Fibroblast of lung (primary cell): ENCODE measurements at regions not wholly inside any gene's neighbourhood (a gene's known extent, or its start where the extent isn't known, plus 50 kb on each side); places are given as distances from the start of the nearest gene placed in this dataset.
"Not testable (repeated sequence)": the region's sequence is repeated elsewhere in the genome, so short reads cannot be mapped to it uniquely, and the experiment has no call there.

ENCODE experiments used
- DNase-seq, 2 donors: peaks; one replicate each; pipeline versions ENCODE4 v3.0.0 to v3.0.0-alpha.2; 2010; ENCODE audit warnings: low read depth in 2 of 2
- H2AFZ ChIP-seq: 2 replicates; pipeline ENCODE4 v1.5.1; 2012; ENCODE audit warnings: low read length, control low read depth, inconsistent platforms
- H3K27ac ChIP-seq: 2 replicates; pipeline ENCODE4 v1.5.1; 2011; ENCODE audit warnings: low read length, control low read depth; ENCODE audit not compliant: insufficient read depth
- H3K27me3 ChIP-seq: 2 replicates; pipeline ENCODE4 v1.5.1; 2011; ENCODE audit warnings: mild to moderate bottlenecking, low read length; ENCODE audit not compliant: control insufficient read depth, insufficient read depth
- H3K36me3 ChIP-seq: 2 replicates; pipeline ENCODE4 v1.5.1; 2011; ENCODE audit warnings: low read length; ENCODE audit not compliant: control insufficient read depth, insufficient read depth
- H3K4me1 ChIP-seq: 2 replicates; pipeline ENCODE4 v1.5.1; 2011; ENCODE audit warnings: low read length; ENCODE audit not compliant: control insufficient read depth, insufficient read depth; ENCODE audit errors: extremely low read depth
- H3K4me2 ChIP-seq: 2 replicates; pipeline ENCODE4 v1.5.1; 2011; ENCODE audit warnings: low read length, control low read depth; ENCODE audit not compliant: insufficient read depth; ENCODE audit errors: extremely low read depth
- H3K4me3 ChIP-seq, 4 experiments: fragments of 200-600 bp in 1 of 4; sonication (generic) in 1 of 4; replicated peaks in 1 of 4; 2 replicates each; pipeline ENCODE4 v1.5.1; 2011 to 2016; ENCODE audit warnings: low read length in 4 of 4, low read depth in 3 of 4, mild to moderate bottlenecking in 3 of 4, control low read depth in 2 of 4, inconsistent platforms in 1 of 4, mixed read lengths in 1 of 4; ENCODE audit not compliant: insufficient read depth in 1 of 4; ENCODE audit errors: control extremely low read depth in 1 of 4
- H3K79me2 ChIP-seq: 2 replicates; pipeline ENCODE4 v1.5.1; 2012; ENCODE audit warnings: mild to moderate bottlenecking, low read length, inconsistent platforms; ENCODE audit not compliant: control insufficient read depth, insufficient read depth
- H3K9ac ChIP-seq: 2 replicates; pipeline ENCODE4 v1.5.1; 2011; ENCODE audit warnings: mild to moderate bottlenecking, low read length, control low read depth; ENCODE audit not compliant: insufficient read depth
- H3K9me3 ChIP-seq: 2 replicates; pipeline ENCODE4 v1.5.1; 2012; ENCODE audit warnings: low read depth, low read length; ENCODE audit not compliant: control insufficient read depth, insufficient read depth
- H4K20me1 ChIP-seq: 2 replicates; pipeline ENCODE4 v1.5.1; 2011; ENCODE audit warnings: low read length; ENCODE audit not compliant: control insufficient read depth, insufficient read depth; ENCODE audit errors: extremely low read depth
- CTCF ChIP-seq, 2 donors: IDR thresholded peaks in 1 of 2; conservative IDR thresholded peaks in 1 of 2; 1 replicate in 1 of 2; 2 replicates in 1 of 2; pipeline ENCODE4 v1.5.1; 2011 to 2012; ENCODE audit warnings: low read length in 2 of 2, control low read depth in 1 of 2, inconsistent platforms in 1 of 2, low read depth in 1 of 2, mild to moderate bottlenecking in 1 of 2
- EZH2 ChIP-seq: IDR thresholded peaks from 2 replicates; pipeline ENCODE4 v1.5.1; 2012; ENCODE audit warnings: low read length, control low read depth, mild to moderate bottlenecking; ENCODE audit errors: missing control alignments

GRCh38 chr1:90349510-90349909 is 354.6 kb downstream of the ZNF326 start:
- Histone ChIP-seq H3K27me3 (no peaks in the 10 kb centered on the region), H3K9me3 (no peaks in the 10 kb centered on the region), H3K4me1 (no peaks in the 10 kb centered on the region), H3K9ac (no peak overlapping the region), H3K4me2 (no peak overlapping the region), H3K79me2 (no peaks in the 10 kb centered on the region), H4K20me1 (no peaks in the 10 kb centered on the region), H2AFZ (no peak overlapping the region), H3K4me3 (no peak overlapping the region), H3K27ac (no peak overlapping the region), H3K36me3 (no peaks in the 10 kb centered on the region)
- TF ChIP-seq EZH2 = no peak
- TF ChIP-seq CTCF (conservative IDR thresholded peaks at IDR 0.05 in 1 of 2, IDR thresholded peaks at IDR 0.05 in 1 of 2; ENCODE audit: low read depth in 1 of 2, low read length in 2 of 2) = no peak
- DNase-seq = no peak

- TF ChIP-seq EZH2 (no peak), CTCF (conservative IDR thresholded peaks at IDR 0.05 in 1 of 2, IDR thresholded peaks at IDR 0.05 in 1 of 2; ENCODE audit: low read depth in 1 of 2, low read length in 2 of 2) (no peak)
- Histone ChIP-seq H3K9me3 (no peaks in the 10 kb centered on the region), H2AFZ (no peak overlapping the region), H3K4me1 (no peaks in the 10 kb centered on the region), H3K36me3 (no peaks in the 10 kb centered on the region), H3K4me2 (no peak overlapping the region), H4K20me1 (no peaks in the 10 kb centered on the region), H3K4me3 (no peak overlapping the region), H3K27me3 (no peaks in the 10 kb centered on the region), H3K27ac (no peak overlapping the region), H3K79me2 (no peaks in the 10 kb centered on the region), H3K9ac (no peak overlapping the region)
- no peak for DNase-seq
These were observed 354.0 kb downstream of the ZNF326 start for GRCh38 chr1:90348934-90349333.

- not testable (repeated sequence) for H3K9ac ChIP-seq, H3K9me3 ChIP-seq, H3K36me3 ChIP-seq, H4K20me1 ChIP-seq, DNase-seq, H3K4me2 ChIP-seq, H3K4me3 ChIP-seq, H3K79me2 ChIP-seq, H3K4me1 ChIP-seq, H3K27me3 ChIP-seq, H2AFZ ChIP-seq, H3K27ac ChIP-seq
These were observed 353.5 kb downstream of the ZNF326 start for GRCh38 chr1:90348459-90348858.

GRCh38 chr1:90347366-90347765 is 352.5 kb downstream of the ZNF326 start:
- Histone ChIP-seq H3K4me3 (no peak overlapping the region), H4K20me1 (no peaks in the 10 kb centered on the region), H3K9ac (no peak overlapping the region), H3K36me3 (no peaks in the 10 kb centered on the region), H3K27me3 (no peaks in the 10 kb centered on the region), H3K4me1 (no peaks in the 10 kb centered on the region), H3K79me2 (no peaks in the 10 kb centered on the region), H3K4me2 (no peak overlapping the region), H3K9me3 (no peaks in the 10 kb centered on the region), H2AFZ (no peak overlapping the region), H3K27ac (no peak overlapping the region)
- no peak for DNase-seq
- TF ChIP-seq CTCF (conservative IDR thresholded peaks at IDR 0.05 in 1 of 2, IDR thresholded peaks at IDR 0.05 in 1 of 2; ENCODE audit: low read depth in 1 of 2, low read length in 2 of 2) (no peak), EZH2 (no peak)
